Left hindlimb (tissue), 1 donor: ENCODE measurements at regions not wholly inside any gene's neighbourhood (a gene's known extent, or its start where the extent isn't known, plus 50 kb on each side); places are given as distances from the start of the nearest gene placed in this dataset.

Experiments
- DNase-seq: peaks from one replicate; pipeline ENCODE4 v3.0.0-alpha.2; 2018

GRCh38 chr15:69972436-69972835, 125.3 kb downstream of the TLE3 start:
- DNase-seq: no peak

- DNase-seq: no peak
Observed at GRCh38 chr15:69973102-69973714, 124.5 kb downstream of the TLE3 start.

- no peak for DNase-seq
Observed at GRCh38 chr15:69973880-69974279, 123.8 kb downstream of the TLE3 start.

GRCh38 chr15:69974321-69974720, 123.4 kb downstream of the TLE3 start:
- no peak for DNase-seq

GRCh38 chr15:69976366-69976994, 121.2 kb downstream of the TLE3 start:
- no peak for DNase-seq

GRCh38 chr15:69978603-69979002, 119.1 kb downstream of the TLE3 start:
- DNase-seq: no peak

GRCh38 chr15:69979262-69979661, 118.5 kb downstream of the TLE3 start:
- no peak for DNase-seq

- no peak for DNase-seq
Observed at GRCh38 chr15:69979783-69980182, 117.9 kb downstream of the TLE3 start.

- no peak for DNase-seq
Observed at GRCh38 chr15:69980341-69981059, 117.2 kb downstream of the TLE3 start.

GRCh38 chr15:69982037-69982436, 115.7 kb downstream of the TLE3 start:
- DNase-seq: no peak

- no peak for DNase-seq
Observed at GRCh38 chr15:69983696-69984265, 113.9 kb downstream of the TLE3 start.

GRCh38 chr15:69987492-69988489, 109.9 kb downstream of the TLE3 start:
- DNase-seq: no peak

GRCh38 chr15:69988541-69989225, 109.0 kb downstream of the TLE3 start:
- DNase-seq: no peak

GRCh38 chr15:69990566-69991421, 106.9 kb downstream of the TLE3 start:
- DNase-seq: no peak

- no peak for DNase-seq
Observed at GRCh38 chr15:69991551-69991980, 106.2 kb downstream of the TLE3 start.

- no peak for DNase-seq
Observed at GRCh38 chr15:69992348-69992747, 105.4 kb downstream of the TLE3 start.

- DNase-seq: no peak
Observed at GRCh38 chr15:69994429-69995205, 103.1 kb downstream of the TLE3 start.

GRCh38 chr15:69996321-69997160, 101.2 kb downstream of the TLE3 start:
- DNase-seq: no peak

GRCh38 chr15:69997161-69997485, 100.6 kb downstream of the TLE3 start:
- no peak for DNase-seq
